Limb (tissue), 2 donors: ENCODE measurements at regions not wholly inside any gene's neighbourhood (a gene's known extent, or its start where the extent isn't known, plus 50 kb on each side); places are given as distances from the start of the nearest gene placed in this dataset.

Experiments used
- DNase-seq, 2 donors: peaks; one replicate each; pipeline ENCODE4 v3.0.0-alpha.2; 2016; ENCODE audit errors: extremely low spot score in 2 of 2

GRCh38 chr2:12081481-12082210 is 335.2 kb downstream of the LPIN1 start:
- DNase-seq = no peak

GRCh38 chr2:12083081-12083581 is 336.7 kb downstream of the LPIN1 start:
- DNase-seq = no peak

- no peak for DNase-seq
Observed at GRCh38 chr2:12083713-12084419, 337.4 kb downstream of the LPIN1 start.

- no peak for DNase-seq
Observed at GRCh38 chr2:12087175-12087574, 340.7 kb downstream of the LPIN1 start.

GRCh38 chr2:12087671-12088380 is 341.4 kb downstream of the LPIN1 start:
- no peak for DNase-seq

GRCh38 chr2:12089001-12089400 is 342.6 kb downstream of the LPIN1 start:
- DNase-seq = no peak

- DNase-seq = no peak
Observed at GRCh38 chr2:12089496-12089895, 343.1 kb downstream of the LPIN1 start.

GRCh38 chr2:12090072-12090471 is 343.6 kb downstream of the LPIN1 start:
- DNase-seq = no peak

GRCh38 chr2:12090590-12090989 is 344.2 kb downstream of the LPIN1 start:
- no peak for DNase-seq

GRCh38 chr2:12091201-12091806 is 344.9 kb downstream of the LPIN1 start:
- no peak for DNase-seq

GRCh38 chr2:12094134-12094533 is 347.7 kb downstream of the LPIN1 start:
- DNase-seq = no peak

GRCh38 chr2:12096051-12096787 is 349.8 kb downstream of the LPIN1 start:
- DNase-seq = no peak

- no peak for DNase-seq
Observed at GRCh38 chr2:12096788-12097449, 350.5 kb downstream of the LPIN1 start.

- DNase-seq = no peak
Observed at GRCh38 chr2:12097859-12098258, 351.4 kb downstream of the LPIN1 start.

GRCh38 chr2:12099374-12099773 is 352.9 kb downstream of the LPIN1 start:
- DNase-seq = no peak

- DNase-seq = no peak
Observed at GRCh38 chr2:12102679-12103078, 356.2 kb downstream of the LPIN1 start.

- no peak for DNase-seq
Observed at GRCh38 chr2:12105180-12105579, 358.7 kb downstream of the LPIN1 start.

GRCh38 chr2:12106440-12107080 is 360.1 kb downstream of the LPIN1 start:
- peak in 1 of 2 donors; percentile 18 for DNase-seq

- DNase-seq = peak in 1 of 2 donors; percentile 27
Observed at GRCh38 chr2:12107321-12107720, 360.9 kb downstream of the LPIN1 start.

- no peak for DNase-seq
Observed at GRCh38 chr2:12107939-12108338, 361.5 kb downstream of the LPIN1 start.
